WTC11 (cell line): ENCODE measurements at regions not wholly inside any gene's neighbourhood (a gene's known extent, or its start where the extent isn't known, plus 50 kb on each side); places are given as distances from the start of the nearest gene placed in this dataset.

ENCODE experiments used
- ATAC-seq: fragments of 200-7000 bp; cut with Tn5 transposase; 2 replicates; pipeline ENCODE4 v1.10.0; 2021; ENCODE audit warnings: mild to moderate bottlenecking, moderate library complexity
- CTCF ChIA-PET: fragments of 300-600 bp; sonication (Branson Sonifier 250); formaldehyde crosslinking; loops from one replicate; lab custom pipeline; 2021; ENCODE audit warnings: antibody characterized with exemption; lab: Charles Lee
- POLR2A ChIA-PET: fragments of 350-600 bp; sonication (Branson Sonifier 250); formaldehyde crosslinking; loops from one replicate; lab custom pipeline; 2021; ENCODE audit warnings: antibody characterized with exemption; lab: Charles Lee
- DNase-seq: peaks from one replicate; pipeline ENCODE4 v3.0.0; 2021; ENCODE audit warnings: low spot score
- H3K27ac Mint-ChIP-seq: 2 replicates; pipeline ENCODE4 v1.8.0; 2021; ENCODE audit warnings: mixed read lengths
- H3K27me3 Mint-ChIP-seq: 2 replicates; pipeline ENCODE4 v1.8.0; 2021; ENCODE audit warnings: low read depth, mild to moderate bottlenecking, moderate library complexity, mixed read lengths
- H3K36me3 Mint-ChIP-seq: 2 replicates; pipeline ENCODE4 v1.8.0; 2021; ENCODE audit warnings: mixed read lengths
- H3K4me1 Mint-ChIP-seq: 2 replicates; pipeline ENCODE4 v1.8.0; 2022; ENCODE audit warnings: mixed read lengths
- H3K4me3 Mint-ChIP-seq: 2 replicates; pipeline ENCODE4 v1.8.0; 2021; ENCODE audit warnings: mild to moderate bottlenecking, moderate library complexity, mixed read lengths
- H3K9me3 Mint-ChIP-seq: 2 replicates; pipeline ENCODE4 v1.8.0; 2021; ENCODE audit warnings: mixed read lengths
- ATF1 ChIP-seq: sonication (generic); formaldehyde crosslinking; IDR thresholded peaks from 2 replicates; pipeline ENCODE4 v1.8.1; 2023; ENCODE audit warnings: mild to moderate bottlenecking, moderate library complexity, missing genetic modification reagents
- CREB1 ChIP-seq: sonication (generic); formaldehyde crosslinking; IDR thresholded peaks from 2 replicates; pipeline ENCODE4 v1.8.0; 2023; ENCODE audit warnings: mild to moderate bottlenecking, missing genetic modification reagents
- ELF4 ChIP-seq: sonication (generic); formaldehyde crosslinking; IDR thresholded peaks from 2 replicates; pipeline ENCODE4 v1.8.1; 2022; ENCODE audit warnings: low read depth, mild to moderate bottlenecking, moderate library complexity, missing genetic modification reagents
- ETV6 ChIP-seq: sonication (generic); formaldehyde crosslinking; IDR thresholded peaks from 2 replicates; pipeline ENCODE4 v1.8.1; 2022; ENCODE audit warnings: mild to moderate bottlenecking, missing genetic modification reagents
- IRF2 ChIP-seq: sonication (generic); formaldehyde crosslinking; IDR thresholded peaks from 2 replicates; pipeline ENCODE4 v1.8.0; 2022; ENCODE audit warnings: low read depth, missing genetic modification reagents, borderline replicate concordance
- SP1 ChIP-seq: sonication (generic); formaldehyde crosslinking; conservative IDR thresholded peaks from 2 replicates; pipeline ENCODE4 v1.8.1; 2022; ENCODE audit warnings: missing genetic modification reagents
- ZNF219 ChIP-seq: sonication (generic); formaldehyde crosslinking; IDR thresholded peaks from 2 replicates; pipeline ENCODE4 v1.8.0; 2023; ENCODE audit warnings: missing genetic modification reagents, mild to moderate bottlenecking, borderline replicate concordance
- TF ChIP-seq, protein P1 (sequence below): sonication (generic); formaldehyde crosslinking; IDR thresholded peaks from 2 replicates; pipeline ENCODE4 v1.8.0; 2022; ENCODE audit warnings: missing genetic modification reagents
- TF ChIP-seq, protein P2 (sequence below): fragments of 250-450 bp; sonication (Bioruptor Pico); IDR thresholded peaks from 2 replicates; pipeline ENCODE4 v1.9.0; 2021; ENCODE audit warnings: mild to moderate bottlenecking
- TF ChIP-seq, protein P3 (sequence below): sonication (generic); formaldehyde crosslinking; IDR thresholded peaks from 2 replicates; pipeline ENCODE4 v1.8.0; 2023; ENCODE audit warnings: mild to moderate bottlenecking, missing genetic modification reagents
- TF ChIP-seq, protein P4 (sequence below): sonication (generic); formaldehyde crosslinking; IDR thresholded peaks from 2 replicates; pipeline ENCODE4 v1.8.0; 2022; ENCODE audit warnings: mild to moderate bottlenecking, missing genetic modification reagents
- TF ChIP-seq, protein P5 (sequence below): sonication (generic); formaldehyde crosslinking; IDR thresholded peaks from 2 replicates; pipeline ENCODE4 v1.8.1; 2022; ENCODE audit warnings: low read depth, mild to moderate bottlenecking, moderate library complexity, missing genetic modification reagents, borderline replicate concordance
- TF ChIP-seq, protein P6 (sequence below): sonication (generic); formaldehyde crosslinking; IDR thresholded peaks from 2 replicates; pipeline ENCODE4 v1.8.1; 2023; ENCODE audit warnings: mild to moderate bottlenecking, missing genetic modification reagents
- TF ChIP-seq, protein P7 (sequence below): fragments of 250-450 bp; sonication (Bioruptor Pico); IDR thresholded peaks from 2 replicates; pipeline ENCODE4 v1.9.0; 2021; ENCODE audit warnings: mild to moderate bottlenecking, borderline replicate concordance
- TF ChIP-seq, protein P8 (sequence below): sonication (generic); formaldehyde crosslinking; IDR thresholded peaks from 2 replicates; pipeline ENCODE4 v1.8.1; 2023; ENCODE audit warnings: mild to moderate bottlenecking, moderate library complexity, missing genetic modification reagents

DNA sequence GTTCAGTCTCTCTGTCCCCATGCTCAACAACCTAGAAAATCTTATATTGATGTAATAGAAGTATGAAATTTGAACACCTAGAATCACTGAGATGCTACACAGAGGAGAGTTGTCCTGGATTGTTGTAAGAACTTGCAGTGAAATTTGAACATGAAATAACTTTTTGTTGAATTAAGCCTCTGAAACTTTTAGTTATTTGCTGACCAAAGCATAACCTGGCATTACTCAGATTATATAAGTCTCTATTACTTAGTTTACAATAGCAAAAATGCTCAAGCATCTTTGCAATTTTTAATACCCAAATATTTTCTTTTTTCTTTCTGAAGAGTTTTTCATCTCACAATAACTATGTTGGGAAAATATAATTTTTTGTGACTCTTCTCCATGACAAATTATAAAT lies 630.7 kb upstream of the ACO1 start:
- Mint-ChIP-seq H3K4me3 (no peak overlapping the region), H3K9me3 (peaks cover 6% of the 10 kb centered on the region), H3K36me3 (no peaks in the 10 kb centered on the region), H3K27ac (no peak overlapping the region), H3K4me1 (no peaks in the 10 kb centered on the region), H3K27me3 (no peaks in the 10 kb centered on the region)
- TF ChIP-seq, protein P1, sequence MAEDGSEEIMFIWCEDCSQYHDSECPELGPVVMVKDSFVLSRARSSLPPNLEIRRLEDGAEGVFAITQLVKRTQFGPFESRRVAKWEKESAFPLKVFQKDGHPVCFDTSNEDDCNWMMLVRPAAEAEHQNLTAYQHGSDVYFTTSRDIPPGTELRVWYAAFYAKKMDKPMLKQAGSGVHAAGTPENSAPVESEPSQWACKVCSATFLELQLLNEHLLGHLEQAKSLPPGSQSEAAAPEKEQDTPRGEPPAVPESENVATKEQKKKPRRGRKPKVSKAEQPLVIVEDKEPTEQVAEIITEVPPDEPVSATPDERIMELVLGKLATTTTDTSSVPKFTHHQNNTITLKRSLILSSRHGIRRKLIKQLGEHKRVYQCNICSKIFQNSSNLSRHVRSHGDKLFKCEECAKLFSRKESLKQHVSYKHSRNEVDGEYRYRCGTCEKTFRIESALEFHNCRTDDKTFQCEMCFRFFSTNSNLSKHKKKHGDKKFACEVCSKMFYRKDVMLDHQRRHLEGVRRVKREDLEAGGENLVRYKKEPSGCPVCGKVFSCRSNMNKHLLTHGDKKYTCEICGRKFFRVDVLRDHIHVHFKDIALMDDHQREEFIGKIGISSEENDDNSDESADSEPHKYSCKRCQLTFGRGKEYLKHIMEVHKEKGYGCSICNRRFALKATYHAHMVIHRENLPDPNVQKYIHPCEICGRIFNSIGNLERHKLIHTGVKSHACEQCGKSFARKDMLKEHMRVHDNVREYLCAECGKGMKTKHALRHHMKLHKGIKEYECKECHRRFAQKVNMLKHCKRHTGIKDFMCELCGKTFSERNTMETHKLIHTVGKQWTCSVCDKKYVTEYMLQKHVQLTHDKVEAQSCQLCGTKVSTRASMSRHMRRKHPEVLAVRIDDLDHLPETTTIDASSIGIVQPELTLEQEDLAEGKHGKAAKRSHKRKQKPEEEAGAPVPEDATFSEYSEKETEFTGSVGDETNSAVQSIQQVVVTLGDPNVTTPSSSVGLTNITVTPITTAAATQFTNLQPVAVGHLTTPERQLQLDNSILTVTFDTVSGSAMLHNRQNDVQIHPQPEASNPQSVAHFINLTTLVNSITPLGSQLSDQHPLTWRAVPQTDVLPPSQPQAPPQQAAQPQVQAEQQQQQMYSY (CRISPR knock-in tag), result no peak
- TF ChIP-seq SP1 (CRISPR knock-in tag) (no peak), ATF1 (CRISPR knock-in tag) (no peak), ELF4 (CRISPR knock-in tag) (no peak), ZNF219 (CRISPR knock-in tag) (no peak), IRF2 (no peak)
- TF ChIP-seq, protein P2, sequence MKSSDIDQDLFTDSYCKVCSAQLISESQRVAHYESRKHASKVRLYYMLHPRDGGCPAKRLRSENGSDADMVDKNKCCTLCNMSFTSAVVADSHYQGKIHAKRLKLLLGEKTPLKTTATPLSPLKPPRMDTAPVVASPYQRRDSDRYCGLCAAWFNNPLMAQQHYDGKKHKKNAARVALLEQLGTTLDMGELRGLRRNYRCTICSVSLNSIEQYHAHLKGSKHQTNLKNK, result no peak
- TF ChIP-seq, protein P3, sequence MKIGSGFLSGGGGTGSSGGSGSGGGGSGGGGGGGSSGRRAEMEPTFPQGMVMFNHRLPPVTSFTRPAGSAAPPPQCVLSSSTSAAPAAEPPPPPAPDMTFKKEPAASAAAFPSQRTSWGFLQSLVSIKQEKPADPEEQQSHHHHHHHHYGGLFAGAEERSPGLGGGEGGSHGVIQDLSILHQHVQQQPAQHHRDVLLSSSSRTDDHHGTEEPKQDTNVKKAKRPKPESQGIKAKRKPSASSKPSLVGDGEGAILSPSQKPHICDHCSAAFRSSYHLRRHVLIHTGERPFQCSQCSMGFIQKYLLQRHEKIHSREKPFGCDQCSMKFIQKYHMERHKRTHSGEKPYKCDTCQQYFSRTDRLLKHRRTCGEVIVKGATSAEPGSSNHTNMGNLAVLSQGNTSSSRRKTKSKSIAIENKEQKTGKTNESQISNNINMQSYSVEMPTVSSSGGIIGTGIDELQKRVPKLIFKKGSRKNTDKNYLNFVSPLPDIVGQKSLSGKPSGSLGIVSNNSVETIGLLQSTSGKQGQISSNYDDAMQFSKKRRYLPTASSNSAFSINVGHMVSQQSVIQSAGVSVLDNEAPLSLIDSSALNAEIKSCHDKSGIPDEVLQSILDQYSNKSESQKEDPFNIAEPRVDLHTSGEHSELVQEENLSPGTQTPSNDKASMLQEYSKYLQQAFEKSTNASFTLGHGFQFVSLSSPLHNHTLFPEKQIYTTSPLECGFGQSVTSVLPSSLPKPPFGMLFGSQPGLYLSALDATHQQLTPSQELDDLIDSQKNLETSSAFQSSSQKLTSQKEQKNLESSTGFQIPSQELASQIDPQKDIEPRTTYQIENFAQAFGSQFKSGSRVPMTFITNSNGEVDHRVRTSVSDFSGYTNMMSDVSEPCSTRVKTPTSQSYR (CRISPR knock-in tag), result no peak
- TF ChIP-seq, protein P4, sequence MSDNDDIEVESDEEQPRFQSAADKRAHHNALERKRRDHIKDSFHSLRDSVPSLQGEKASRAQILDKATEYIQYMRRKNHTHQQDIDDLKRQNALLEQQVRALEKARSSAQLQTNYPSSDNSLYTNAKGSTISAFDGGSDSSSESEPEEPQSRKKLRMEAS (CRISPR knock-in tag), result no peak
- TF ChIP-seq, protein P5, sequence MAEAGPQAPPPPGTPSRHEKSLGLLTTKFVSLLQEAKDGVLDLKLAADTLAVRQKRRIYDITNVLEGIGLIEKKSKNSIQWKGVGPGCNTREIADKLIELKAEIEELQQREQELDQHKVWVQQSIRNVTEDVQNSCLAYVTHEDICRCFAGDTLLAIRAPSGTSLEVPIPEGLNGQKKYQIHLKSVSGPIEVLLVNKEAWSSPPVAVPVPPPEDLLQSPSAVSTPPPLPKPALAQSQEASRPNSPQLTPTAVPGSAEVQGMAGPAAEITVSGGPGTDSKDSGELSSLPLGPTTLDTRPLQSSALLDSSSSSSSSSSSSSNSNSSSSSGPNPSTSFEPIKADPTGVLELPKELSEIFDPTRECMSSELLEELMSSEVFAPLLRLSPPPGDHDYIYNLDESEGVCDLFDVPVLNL (CRISPR knock-in tag), result no peak
- TF ChIP-seq, protein P6, sequence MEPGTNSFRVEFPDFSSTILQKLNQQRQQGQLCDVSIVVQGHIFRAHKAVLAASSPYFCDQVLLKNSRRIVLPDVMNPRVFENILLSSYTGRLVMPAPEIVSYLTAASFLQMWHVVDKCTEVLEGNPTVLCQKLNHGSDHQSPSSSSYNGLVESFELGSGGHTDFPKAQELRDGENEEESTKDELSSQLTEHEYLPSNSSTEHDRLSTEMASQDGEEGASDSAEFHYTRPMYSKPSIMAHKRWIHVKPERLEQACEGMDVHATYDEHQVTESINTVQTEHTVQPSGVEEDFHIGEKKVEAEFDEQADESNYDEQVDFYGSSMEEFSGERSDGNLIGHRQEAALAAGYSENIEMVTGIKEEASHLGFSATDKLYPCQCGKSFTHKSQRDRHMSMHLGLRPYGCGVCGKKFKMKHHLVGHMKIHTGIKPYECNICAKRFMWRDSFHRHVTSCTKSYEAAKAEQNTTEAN (CRISPR knock-in tag), result no peak
- DNase-seq (no peak), ATAC-seq (no peak)
- CTCF ChIA-PET, result no interaction called here
- POLR2A ChIA-PET, result no interaction called here

DNA sequence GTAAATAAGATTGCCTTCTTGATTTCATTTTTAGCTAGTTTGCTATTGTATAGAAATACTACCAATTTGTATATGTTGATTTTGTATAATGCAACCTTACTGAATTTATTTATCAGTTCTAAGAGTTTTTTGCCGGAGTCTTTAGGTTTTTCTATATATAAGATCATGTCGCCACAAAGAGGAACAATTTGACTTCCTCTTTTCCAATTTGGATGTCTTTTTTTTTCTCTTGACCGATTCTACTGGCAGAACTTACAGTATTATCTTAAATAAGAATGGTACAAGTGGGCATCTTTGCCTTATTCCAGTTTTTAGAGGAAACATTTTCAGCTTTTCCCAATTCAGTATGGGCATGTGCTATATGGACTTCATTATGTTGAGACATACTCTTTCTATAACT lies 624.7 kb upstream of the ACO1 start:
- H3K27me3 Mint-ChIP-seq, result no peaks in the 10 kb centered on the region; the same call in 1 of the 2 replicates
- no peaks in the 10 kb centered on the region; the same call in 1 of the 2 replicates for H3K36me3 Mint-ChIP-seq
- H3K4me3 Mint-ChIP-seq, result no peak overlapping the region
- H3K9me3 Mint-ChIP-seq, result peaks cover 14% of the 10 kb centered on the region
- TF ChIP-seq, protein P5 (CRISPR knock-in tag), result no peak
- no peak for TF ChIP-seq CREB1 (CRISPR knock-in tag)
- TF ChIP-seq, protein P7, sequence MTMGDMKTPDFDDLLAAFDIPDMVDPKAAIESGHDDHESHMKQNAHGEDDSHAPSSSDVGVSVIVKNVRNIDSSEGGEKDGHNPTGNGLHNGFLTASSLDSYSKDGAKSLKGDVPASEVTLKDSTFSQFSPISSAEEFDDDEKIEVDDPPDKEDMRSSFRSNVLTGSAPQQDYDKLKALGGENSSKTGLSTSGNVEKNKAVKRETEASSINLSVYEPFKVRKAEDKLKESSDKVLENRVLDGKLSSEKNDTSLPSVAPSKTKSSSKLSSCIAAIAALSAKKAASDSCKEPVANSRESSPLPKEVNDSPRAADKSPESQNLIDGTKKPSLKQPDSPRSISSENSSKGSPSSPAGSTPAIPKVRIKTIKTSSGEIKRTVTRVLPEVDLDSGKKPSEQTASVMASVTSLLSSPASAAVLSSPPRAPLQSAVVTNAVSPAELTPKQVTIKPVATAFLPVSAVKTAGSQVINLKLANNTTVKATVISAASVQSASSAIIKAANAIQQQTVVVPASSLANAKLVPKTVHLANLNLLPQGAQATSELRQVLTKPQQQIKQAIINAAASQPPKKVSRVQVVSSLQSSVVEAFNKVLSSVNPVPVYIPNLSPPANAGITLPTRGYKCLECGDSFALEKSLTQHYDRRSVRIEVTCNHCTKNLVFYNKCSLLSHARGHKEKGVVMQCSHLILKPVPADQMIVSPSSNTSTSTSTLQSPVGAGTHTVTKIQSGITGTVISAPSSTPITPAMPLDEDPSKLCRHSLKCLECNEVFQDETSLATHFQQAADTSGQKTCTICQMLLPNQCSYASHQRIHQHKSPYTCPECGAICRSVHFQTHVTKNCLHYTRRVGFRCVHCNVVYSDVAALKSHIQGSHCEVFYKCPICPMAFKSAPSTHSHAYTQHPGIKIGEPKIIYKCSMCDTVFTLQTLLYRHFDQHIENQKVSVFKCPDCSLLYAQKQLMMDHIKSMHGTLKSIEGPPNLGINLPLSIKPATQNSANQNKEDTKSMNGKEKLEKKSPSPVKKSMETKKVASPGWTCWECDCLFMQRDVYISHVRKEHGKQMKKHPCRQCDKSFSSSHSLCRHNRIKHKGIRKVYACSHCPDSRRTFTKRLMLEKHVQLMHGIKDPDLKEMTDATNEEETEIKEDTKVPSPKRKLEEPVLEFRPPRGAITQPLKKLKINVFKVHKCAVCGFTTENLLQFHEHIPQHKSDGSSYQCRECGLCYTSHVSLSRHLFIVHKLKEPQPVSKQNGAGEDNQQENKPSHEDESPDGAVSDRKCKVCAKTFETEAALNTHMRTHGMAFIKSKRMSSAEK (CRISPR knock-in tag), result no peak
- no peak for TF ChIP-seq ETV6 (CRISPR knock-in tag)
- TF ChIP-seq, protein P6 (CRISPR knock-in tag), result no peak
- TF ChIP-seq, protein P8, sequence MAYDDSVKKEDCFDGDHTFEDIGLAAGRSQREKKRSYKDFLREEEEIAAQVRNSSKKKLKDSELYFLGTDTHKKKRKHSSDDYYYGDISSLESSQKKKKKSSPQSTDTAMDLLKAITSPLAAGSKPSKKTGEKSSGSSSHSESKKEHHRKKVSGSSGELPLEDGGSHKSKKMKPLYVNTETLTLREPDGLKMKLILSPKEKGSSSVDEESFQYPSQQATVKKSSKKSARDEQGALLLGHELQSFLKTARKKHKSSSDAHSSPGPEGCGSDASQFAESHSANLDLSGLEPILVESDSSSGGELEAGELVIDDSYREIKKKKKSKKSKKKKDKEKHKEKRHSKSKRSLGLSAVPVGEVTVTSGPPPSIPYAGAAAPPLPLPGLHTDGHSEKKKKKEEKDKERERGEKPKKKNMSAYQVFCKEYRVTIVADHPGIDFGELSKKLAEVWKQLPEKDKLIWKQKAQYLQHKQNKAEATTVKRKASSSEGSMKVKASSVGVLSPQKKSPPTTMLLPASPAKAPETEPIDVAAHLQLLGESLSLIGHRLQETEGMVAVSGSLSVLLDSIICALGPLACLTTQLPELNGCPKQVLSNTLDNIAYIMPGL (CRISPR knock-in tag), result no peak
- POLR2A ChIA-PET, result no interaction called here
- H3K27ac Mint-ChIP-seq, result no peak overlapping the region
- DNase-seq (no peak), ATAC-seq (no peak)
- CTCF ChIA-PET, result no interaction called here
- no peaks in the 10 kb centered on the region for H3K4me1 Mint-ChIP-seq
